ENCODE measurements at regions not wholly inside any gene's neighbourhood (a gene's known extent, or its start where the extent isn't known, plus 50 kb on each side); places are given as distances from the start of the nearest gene placed in this dataset.

DNA sequence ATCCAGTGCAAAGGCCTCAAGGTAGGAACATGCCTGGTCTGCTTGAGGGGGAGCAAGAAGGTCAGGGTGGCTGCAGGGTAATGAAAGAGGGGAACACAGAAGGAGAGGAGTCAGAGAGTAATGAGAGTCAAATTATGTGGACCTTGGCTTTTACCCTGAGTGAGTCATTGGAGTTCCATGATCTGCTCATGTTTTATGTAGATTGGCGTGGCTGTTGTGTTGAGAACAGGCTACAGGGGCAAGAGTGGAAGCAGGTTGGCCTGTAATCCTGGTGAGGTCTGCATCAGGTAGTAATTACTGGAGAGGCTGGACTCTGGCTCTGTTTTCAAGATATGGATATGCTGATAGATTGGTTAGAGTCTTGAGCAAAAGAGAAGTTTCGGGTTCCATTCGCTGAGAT lies 177.7 kb upstream of the NR3C1 start:
- TF ChIP-seq BHLHE40 (IDR thresholded peaks at IDR 0.05; ENCODE audit: borderline replicate concordance): no peak
- TF ChIP-seq LEF1 (IDR thresholded peaks at IDR 0.05; ENCODE audit: borderline replicate concordance): no peak
- TF ChIP-seq FOXK2 (IDR thresholded peaks at IDR 0.05): no peak
